NCI-H1694 treated with DMSO at 0.1 percent for 48 hours (cell line): ENCODE measurements at regions not wholly inside any gene's neighbourhood (a gene's known extent, or its start where the extent isn't known, plus 50 kb on each side); places are given as distances from the start of the nearest gene placed in this dataset.

Experiments used
- DNase-seq: peaks from one replicate; lab custom pipeline; 2025; lab: John Stamatoyannopoulos, UW

DNA sequence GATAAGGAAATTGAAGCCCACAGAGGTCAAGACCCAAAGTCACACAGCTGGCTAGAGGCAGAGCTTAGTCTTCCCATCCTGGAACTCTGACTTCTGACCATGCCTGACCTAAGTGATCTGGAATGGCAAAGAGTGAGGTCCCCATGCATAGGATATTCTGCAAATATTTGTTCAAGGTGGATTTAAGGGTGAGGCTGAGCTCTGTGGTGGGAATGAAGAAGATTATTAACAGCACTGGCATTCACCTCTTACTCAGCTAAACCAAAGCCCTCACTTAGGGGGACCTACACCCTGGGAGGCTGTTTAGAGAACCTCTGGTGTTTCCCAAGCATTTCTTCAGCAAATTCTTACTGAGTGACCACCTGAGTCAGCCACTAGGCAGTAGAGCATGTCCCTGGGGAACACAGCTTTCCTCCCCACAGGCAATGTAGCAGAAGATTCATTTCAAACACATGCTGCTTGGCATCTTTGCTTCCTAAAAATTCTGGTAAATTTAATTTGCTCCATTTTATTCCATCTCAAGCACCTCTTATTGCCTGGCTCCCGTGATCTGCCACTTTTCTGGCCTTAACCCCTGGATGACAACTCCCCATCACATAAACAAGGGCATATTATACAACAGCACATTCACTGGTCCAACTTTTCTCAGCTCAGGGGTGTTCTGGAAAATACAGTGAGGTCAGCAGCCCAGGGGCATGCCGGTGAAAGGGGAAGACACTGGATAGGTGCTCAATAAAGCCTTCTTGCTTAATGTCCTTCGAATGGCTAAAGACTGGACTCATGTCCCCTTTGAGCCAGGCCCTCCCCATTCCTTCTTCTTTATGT lies 176.0 kb downstream of the ABHD5 start:
- no peak for DNase-seq

DNA sequence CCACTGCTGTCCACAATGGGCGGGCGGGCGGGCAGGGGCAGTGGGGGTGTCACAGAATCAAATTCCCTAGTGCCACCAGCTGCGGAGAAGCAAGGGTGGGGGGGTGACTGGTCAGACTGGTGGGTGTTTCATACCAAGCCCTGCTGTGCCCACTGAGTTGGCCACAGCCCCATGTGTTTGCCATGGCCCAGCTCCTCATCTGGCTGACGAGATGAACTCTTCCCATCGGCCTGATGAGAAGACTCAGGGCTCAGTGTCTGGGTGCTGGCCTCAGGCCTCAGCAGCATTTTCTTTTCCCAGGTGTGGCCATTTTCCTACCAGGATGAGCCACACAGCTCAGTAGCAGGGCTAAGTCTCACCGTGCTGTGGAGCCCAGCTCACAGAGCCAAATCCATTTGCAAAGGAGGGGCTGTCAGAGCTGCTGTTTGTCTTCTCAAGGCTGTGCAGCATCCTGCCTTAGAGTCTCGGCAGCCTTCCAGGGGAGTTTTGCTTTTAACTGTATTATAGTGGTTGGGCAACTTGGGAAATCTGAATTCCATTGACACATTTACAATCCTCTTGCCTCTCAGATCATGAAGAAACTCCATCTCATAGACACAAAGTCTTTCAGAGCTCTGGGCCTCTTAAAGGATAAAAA lies 176.8 kb downstream of the ABHD5 start:
- DNase-seq = no peak

DNA sequence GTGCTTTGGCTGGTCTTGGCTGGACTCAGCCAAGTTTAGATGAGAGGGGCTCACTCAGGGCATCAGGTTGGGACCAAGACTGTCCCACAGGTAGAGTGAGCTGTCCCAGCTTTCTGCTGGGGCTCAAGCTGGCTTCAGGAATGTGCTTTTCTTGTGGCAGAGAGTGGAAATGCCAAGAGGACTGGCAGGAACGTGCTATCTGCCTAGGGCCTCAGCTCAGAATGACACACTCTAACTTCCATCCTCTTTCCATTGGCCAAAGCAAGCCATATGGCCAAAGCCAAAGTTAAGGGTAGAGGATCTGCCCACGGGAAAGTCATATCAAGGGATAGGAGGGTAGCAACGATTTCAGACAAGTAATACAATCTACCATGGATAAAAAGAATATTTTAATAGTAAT lies 178.8 kb downstream of the ABHD5 start:
- DNase-seq = no peak

DNA sequence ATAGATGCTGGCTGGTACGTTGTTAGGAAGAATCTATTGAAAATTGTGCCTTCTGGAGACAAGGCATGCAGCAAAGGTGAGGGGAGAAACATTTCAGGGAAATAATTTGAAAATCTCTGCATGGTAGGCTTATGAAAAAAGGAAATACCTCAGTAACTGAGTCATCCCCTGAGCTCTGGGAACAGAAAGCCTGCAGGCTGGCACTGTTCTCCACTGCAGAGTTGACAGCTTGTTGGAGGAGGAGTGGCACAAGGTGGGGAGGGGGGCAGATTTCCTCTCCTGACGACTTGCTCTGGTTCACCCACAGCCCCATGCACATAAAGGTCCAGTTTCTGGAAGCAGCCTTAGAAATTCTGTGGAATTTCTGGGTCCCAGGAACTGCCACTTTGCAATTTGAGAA lies 179.4 kb downstream of the ABHD5 start:
- DNase-seq = no peak

DNA sequence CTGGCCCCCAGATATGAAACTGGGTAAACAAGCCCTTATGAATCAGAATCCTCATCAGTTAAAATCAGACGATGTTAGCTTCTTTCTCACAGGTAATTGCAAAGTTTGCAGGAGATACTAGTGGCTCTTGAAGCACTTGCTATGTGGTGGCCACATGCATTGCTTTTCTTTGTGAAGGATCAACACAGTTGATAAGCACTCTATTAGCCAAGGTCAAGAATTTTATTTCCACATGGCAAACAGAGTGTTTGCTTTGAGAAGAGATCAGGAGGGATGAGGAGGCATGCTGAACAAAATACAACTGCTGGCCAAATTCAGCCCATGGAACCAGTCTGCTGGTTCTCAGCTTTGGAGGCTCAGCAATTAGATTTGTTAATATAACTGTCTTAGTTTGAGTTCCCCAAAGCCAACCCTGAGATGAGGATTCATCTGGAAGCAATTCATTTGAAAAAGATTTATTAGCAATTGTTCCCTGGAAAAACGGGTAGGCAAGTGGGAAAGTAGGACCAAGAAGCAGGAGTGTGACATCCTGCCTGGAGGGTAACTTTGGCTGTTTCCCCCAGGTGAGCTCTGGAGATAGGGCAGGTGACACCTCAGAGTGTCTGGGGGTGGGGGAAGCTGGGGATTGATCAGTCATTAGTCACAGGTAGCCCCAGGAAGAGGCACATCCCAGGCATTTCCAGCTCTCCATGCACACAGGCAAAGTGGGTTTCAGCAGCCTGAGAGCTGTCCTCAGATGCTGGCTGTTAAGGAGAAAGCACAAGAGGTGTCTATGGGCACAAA lies 180.3 kb downstream of the ABHD5 start:
- no peak for DNase-seq

DNA sequence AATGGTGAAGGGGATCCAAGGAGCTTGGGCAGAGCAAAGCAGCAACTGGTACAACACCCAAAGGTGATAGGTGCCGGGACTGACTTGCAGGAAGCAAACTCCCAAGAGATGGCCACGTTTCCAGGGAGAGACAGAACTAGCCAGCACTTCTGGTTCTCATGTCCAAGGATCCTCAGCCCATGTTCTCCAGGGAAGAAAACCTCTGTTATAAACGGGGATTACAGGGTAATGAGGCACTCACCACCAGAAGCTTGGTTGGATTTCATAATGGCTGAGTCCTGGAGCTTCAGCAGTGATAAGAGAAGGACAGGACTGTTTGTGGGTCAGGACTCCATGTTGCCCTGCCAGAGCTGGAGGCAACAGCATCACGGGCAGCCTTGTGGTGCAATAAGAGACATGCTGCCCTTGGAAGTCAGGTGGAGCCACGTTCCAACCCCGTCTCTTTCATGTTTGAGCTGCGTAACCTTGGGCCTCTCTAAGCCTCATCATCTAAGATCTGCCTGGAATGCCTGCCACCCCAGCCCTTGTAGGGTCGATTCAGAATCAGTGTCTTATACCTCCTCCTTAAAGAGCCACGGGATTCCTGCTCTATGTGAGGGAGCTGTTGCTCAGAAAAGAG lies 181.0 kb downstream of the ABHD5 start:
- DNase-seq = no peak

DNA sequence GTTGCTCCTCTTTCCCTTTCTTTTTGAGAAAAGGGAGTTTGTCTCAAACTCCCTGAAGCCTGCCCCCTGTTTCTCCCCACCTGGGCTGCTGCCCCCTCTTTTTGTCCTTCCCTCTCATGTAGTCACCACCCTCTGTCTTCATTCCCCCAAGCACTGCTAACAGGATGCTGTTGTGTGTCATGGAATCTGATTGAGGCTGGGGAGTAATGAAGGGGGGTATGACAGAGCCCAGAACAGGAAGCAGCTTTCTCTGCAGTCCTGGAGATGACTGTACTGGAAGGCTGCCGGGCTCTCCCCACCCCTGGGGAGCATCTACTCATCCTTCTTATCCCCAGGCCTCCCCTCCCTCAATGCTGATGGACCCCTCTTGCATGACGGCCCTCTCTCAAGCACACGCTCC lies 181.6 kb downstream of the ABHD5 start:
- DNase-seq = no peak

DNA sequence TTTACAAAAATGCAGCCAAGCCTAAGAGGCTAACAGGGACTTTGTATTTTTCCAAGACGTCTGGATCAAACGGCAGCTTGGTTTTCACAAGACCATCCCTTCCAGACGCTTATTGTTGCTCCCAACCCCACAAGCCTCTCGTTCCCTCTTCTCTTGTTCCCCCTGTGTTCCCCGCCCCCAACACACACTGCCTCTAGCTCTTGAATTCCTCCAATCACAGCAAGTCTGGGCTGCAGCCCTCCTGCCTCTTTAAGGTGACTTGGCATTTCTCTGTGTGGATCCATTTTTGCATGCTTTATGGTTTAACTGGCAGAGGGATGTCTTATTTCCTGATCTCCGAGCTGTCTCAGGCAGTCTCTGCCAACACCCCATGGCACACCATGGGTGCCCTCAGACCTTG lies 182.2 kb downstream of the ABHD5 start:
- DNase-seq = no peak

DNA sequence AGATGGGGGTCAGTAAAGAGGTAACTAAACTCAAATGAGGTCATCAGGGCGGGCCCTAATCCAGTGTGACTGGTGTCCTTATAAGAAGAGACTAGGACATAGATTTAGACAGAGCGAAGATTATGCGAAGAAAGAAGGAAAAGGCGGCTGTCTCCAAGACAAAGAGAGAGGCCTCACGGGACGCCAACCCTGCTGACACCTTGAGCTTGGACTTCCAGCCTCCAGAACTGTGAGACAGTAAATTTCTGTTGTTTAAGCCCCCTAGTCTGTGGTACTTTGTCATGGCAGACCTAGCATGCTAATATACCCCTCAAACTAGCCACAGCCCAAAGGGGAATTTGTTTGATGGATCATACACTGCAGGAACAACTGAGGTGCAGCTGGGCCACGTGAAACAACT lies 183.0 kb downstream of the ABHD5 start:
- no peak for DNase-seq

DNA sequence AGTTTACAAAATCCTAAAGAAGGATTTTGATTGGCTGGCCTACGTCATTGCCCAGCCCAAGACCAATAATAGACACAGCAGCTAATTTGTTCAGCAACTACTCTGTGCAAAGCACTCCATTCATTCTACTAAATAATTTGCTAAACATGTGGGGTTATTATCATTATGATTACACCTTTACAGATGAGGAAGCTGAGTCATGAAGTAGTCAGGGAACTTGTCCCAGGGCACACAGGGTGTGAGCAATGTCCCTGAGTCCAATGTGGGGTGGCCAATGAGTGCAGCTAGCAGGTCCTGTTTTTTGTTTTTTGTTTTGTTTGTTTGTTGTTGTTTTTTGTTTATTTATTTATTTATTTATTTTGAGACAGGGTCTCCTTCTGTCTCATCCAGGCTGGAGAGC lies 183.6 kb downstream of the ABHD5 start:
- no peak for DNase-seq

DNA sequence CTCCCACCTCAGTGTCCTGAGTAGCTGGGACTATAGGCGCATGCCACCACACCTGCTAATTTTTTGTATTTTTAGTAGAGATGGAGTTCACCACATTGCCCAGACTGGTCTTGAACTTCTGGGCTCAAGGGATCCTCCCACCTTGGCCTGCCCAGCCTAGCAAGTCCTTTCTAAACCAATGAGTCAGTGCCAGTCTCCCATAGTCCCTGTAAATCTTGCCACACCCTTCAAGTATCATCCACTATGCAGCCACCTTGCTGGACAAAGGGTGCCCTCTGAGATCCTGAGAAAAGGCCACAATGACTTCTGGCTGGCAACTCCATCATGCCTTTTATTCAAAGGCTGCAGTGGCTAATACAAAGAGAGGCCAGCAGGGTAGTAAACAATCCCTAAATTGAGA lies 184.0 kb downstream of the ABHD5 start:
- no peak for DNase-seq

DNA sequence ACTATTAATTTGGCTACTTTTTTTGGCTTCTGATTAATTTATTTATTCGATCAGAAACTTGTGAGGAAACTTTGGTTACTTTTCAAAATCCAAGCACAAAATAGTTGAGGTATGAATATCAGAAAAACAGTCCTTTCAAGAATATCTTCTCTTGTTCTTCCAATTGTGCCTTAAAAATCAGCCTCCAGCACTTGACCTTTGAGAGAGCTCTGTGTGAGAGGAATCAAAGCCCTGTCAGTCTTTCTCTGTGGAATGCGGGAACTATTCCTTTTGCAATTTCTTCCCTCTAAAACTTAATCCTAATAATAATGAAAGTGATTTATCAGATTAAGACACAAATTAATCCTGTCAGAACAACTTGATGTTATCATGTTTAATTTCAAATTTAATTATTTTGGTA lies 185.9 kb downstream of the ABHD5 start:
- DNase-seq = no peak

DNA sequence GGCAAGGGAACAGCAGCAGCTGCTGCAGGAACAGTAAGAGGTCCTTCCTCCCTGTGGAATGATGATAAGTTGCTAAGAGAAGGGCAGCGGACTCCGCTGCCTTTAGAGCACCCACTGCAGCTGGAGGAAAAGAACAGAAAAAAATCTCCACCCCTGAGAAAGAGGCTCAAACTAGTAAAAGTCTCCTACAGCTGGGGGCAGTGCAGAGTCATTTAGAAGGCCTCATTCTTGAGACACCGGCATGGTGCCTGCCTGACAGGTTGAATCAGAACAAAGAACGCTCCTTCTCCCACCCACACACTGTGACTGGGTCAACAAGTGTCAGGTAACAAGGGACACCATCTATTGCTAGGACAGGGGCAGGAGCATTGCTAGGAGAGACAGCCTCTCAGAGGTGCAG lies 188.4 kb downstream of the ABHD5 start:
- no peak for DNase-seq

DNA sequence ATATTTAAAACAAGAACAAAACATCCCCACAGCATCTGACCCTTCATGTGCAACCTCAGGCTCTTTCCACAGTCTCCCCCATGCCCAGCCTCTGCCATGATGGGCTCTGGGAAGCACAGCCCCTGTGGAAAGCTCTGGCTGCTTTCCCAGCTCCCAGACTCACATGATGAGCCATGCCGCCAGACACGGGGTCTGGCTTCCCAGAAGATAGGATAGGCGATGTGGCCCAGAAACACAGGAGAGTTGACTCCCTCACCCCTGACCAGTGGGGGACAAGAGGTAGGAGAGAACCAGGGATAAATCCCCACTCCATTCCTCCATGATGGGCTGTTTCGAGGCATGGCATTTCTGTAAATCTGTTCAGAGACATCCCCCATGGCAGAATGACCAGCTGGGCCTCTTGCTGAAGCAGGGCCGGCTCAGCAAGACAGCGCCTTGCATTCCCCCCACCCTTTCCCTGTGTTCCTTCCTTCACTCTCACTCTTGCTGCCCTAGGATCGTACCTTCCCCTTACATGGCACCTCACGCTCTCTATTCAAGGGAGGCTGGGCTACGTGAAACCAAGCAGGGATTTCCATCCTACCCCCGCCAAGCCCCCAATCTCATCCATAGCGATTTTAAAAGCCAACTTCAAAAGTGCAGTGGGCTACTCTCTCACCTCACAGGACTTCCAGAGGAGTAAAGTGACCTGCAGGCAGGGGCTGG lies 192.4 kb downstream of the ABHD5 start:
- DNase-seq = no peak

DNA sequence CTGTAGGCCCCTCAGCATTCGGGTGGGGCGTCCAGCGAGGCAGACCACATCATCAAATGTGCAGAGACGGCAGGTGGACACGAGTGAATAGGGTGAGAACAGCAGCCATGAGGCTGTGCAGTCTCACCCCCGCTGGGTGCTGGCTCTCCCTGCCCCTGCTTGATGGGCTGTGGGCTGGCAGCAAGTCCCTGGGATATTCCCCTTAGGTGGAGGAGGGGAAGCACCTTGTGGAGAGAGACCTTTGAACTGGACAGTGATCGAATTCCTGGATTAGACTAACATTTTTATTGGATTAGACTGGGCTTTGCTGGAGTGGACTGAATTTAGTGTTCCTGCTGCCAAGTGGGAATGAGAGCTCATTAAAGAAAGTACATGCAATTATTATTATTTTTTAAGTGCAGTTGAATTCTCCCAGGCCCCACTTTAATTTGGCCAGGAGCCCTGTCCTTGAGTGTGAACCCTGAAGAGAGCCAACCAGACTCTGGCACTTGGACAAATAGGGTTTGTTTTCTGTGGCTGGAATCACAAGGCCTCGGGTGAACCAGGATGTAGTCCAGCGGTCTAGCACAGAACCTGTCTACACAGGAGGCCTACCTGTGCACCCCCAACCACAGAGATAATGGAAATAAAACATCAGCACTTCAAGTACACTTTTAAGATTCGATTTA lies 193.1 kb downstream of the ABHD5 start:
- DNase-seq = no peak

DNA sequence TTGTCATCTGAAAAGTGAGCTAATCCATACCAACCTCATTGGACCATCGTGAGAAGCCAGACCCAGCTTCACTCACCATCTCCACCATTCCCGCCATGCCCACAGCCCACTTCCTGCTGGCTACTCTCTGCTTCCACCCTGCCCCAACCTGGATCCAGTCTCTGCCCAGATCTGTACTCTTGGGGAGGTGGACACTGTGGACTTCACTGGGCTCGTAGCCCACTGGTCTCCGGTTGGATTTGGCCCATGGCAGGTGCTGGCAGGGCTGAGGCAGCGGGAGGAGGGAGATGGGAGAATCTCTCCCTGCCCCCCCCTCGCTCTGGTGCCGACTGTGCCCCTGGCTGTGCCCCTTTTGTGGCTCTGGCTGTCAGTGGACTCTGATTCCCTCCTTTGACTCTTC lies 193.8 kb downstream of the ABHD5 start:
- no peak for DNase-seq

DNA sequence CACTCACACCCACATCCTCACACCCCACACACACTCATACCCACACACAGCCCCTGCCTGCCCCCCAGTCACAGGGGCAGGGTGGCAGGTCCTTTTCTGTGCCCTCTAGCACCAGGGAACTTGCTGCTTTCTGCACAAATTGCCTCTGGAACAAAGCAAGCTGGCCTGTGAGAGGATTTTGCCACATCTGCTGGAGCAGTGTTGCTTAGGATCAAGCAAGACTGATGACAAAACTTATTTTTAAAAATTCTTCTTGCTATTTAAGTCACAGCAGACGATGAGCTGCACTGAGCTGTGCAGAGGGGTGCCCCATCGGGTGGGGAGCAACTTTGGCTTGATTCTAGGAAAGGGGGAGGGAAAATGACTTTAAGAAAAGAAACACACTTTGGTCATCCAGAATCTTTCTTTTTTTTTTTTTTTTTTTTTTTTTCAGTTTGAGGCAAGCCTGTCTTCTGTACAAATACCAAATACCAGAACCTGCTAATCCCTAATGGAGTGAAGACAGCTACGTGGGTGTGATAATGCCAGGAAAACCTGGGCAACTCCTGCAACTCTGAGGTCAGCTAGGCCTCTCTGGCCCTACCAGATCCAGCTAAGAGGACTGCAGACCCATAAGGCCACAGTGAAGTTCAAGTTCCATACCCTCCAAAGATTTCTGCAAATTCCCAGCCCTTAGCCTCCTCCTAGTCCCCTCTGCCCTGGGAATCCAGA lies 195.3 kb downstream of the ABHD5 start:
- no peak for DNase-seq

DNA sequence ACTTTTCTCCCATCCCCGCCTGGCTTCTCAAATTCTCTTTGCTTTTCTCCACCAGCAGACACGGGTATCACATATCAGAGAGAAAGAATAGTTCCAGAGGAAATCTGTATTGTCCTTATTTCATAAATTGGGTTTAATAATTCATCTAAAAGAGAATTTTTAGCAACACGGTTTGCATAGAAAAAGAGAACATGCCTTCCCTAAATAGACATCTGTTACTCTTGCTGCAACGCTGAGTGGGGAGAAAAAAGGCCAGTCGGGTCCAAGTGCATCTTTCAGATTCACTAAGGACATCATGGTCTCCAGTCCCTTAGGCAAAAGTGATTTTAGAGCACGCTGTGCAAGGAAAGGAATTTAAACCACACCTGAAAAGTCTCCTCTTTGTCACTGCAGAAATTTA lies 201.3 kb downstream of the ABHD5 start:
- DNase-seq = peak; percentile 39

DNA sequence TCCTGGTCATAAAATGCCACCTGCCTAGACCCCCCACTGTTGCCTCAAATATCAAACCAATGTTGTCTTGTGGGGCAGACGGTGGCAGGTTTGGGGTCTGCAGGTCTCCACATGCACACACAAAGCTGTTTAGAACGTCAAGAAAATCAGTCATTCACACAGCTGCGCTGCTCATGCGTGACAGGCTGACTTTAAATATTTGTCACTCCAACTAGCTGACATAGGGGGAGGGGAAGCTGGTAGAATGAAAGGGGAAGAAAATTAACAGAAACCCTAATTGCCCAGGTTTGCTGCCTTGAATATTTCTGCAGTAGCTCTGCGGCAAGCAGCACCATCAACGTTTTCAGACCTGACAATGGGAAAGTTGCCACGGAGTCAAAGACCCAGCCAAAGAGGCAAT lies 201.8 kb downstream of the ABHD5 start:
- peak; percentile 49 for DNase-seq

DNA sequence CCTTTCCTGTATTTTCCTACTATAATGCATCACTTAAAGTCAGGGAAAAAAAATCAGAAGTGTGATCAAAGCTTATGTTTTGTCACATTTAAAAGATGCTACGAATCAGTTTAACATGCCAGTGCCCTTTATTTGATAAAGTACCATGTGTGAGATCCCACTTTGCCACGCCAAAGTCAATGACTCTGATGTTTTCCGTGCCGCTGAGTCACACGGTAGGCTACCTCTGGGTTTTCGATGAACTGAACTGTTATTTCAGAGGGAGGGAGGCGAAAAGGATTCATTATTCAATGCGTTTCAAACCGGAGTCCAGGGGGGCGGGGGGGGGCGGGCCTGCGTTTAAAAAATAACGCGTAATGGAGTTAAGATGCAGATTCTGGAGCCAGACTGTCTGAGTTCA lies 203.0 kb downstream of the ABHD5 start:
- no peak for DNase-seq
